Inflammatory macrophage (primary cell): ENCODE measurements at regions not wholly inside any gene's neighbourhood (a gene's known extent, or its start where the extent isn't known, plus 50 kb on each side); places are given as distances from the start of the nearest gene placed in this dataset.
"Not testable (repeated sequence)": the region's sequence is repeated elsewhere in the genome, so short reads cannot be mapped to it uniquely, and the experiment has no call there.

ENCODE experiments used
- DNase-seq, 2 donors: peaks; one replicate each; pipeline ENCODE4 v3.0.0-alpha.2; 2020 to 2022

DNA sequence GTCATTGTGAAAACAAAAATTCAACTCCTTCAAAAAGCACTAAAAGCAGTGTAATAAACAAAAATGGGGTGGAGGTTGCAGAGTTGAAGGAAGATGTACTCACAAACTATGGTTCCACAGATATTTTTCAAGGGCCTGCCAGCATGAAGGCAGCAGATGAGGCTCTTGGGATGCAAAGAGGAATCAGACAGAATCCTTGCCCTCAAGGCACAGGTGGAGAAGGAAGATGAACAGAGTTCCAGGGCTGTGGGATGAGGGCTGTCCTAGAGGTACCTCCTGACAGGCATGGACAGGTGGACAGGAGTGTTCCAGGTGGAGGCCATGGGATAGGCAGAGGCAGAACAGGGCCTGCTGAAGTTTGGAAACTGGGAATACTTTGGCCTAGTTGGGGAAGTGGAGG, 140.5 kb upstream of the ANKH start:
- no peak for DNase-seq

DNA sequence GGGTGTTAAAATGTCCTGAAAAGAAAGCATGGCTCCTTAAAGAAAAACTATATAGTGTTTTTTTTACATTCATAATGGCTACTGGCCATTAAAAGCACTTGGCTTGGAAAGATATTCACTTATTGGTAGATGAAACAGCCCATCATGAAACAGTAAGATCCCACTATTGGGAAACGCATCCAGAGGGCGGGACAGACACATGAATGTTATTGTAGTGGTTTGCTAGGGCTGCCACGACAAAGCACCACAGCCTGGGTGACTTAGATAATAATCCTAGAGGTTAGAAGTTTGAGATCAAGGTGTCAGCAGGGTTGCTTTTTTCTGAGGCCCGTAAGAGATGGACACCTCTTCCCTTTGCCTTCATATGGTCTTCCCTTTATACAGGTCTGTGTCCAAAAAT, 139.4 kb upstream of the ANKH start:
- DNase-seq = no peak

DNA sequence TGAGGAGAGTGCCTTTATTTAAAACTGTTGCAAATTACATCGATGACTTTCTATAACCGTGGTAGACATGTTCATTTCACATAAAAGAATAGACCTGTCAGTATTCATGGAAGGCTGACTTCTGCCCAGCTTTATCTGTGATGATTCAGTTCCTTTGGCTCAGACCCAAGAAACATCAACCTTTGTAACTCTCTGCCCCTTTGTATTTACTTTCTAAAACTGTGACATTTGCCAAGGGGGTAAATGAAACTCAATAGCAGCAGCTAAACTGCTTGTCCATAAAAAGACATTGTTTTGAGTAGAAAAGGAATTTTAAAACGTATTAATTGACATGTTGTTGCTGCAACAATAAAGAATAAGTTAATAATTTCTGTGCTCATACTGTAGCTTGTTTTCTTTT, 137.8 kb upstream of the ANKH start:
- no peak for DNase-seq

DNA sequence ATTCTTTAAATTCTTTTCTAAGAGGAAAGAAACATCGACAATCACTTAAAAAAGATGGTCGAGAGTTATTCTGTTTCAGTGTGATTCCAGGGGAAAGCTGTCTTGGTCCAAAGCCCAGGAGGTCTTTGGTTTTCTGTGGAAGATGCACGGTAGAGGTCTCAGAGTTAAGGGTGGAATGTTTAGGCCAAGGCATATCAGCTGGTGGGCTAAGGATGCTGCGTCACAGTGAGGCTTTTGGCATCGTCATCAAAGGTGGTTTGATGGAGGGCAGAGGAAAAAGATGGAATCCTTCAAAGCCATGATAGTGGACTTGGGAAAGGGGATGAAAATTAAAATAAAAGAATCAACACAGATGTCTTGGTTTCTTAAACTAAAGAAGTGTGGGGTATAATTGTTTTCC, 137.3 kb upstream of the ANKH start:
- DNase-seq = no peak

DNA sequence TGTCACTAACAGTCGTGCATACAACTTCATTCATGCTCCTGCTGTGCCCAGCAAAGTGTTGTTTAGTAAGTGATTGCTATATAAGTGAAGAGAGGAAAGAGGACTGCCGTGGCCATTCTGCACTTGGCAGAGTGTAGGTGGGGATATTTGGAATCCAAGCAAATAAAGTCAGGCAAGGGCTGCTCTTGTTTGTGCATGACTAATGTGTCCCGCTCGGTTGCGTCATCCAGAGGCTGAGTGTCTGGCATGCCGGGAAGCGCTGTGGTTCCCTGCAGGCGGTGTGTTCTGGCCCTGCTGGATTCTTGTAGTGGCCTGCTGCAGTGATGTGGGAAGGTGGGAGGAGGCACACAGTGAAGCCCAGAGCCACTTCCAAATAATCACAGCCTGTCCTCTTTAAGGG, 136.9 kb upstream of the ANKH start:
- DNase-seq = peak; percentile 50 to 71

DNA sequence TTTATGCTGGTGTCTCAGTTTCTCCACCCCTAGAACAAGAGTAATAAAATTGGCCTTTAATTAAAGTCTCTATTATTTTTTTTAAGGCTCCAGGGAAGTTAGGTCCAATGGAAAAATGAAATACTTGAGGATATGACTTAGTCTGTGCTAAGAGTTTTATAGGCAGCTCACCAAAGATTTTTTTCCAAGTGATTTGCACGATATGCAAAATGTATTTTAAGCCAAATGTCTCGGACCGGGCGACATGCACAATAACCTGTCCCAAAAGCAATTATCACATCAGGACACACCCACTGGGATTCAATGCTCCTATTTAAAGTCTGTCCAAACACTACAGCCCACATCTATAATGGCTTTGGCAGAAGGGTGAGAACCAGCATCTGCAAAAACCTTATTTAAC, 136.1 kb upstream of the ANKH start:
- DNase-seq = no peak

DNA sequence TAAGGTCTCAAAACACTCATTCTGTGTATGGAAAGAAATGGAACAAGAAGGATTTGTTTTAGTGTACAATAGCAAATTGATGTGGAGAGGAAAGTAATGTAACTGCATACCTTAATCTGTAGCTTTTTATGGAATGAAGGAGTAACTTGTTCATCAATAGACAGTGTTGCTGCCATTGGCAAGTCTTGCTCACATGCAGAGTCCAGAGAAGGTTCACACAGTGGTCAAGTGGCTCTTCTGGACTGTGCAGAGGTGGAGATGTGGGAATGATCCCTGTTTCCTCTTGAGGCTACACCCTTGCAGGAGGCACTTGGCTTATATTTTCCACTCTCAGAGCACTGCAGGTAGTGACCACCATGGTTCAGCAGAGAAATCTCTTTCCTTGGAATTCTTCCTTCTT, 132.9 kb upstream of the ANKH start:
- no peak for DNase-seq

DNA sequence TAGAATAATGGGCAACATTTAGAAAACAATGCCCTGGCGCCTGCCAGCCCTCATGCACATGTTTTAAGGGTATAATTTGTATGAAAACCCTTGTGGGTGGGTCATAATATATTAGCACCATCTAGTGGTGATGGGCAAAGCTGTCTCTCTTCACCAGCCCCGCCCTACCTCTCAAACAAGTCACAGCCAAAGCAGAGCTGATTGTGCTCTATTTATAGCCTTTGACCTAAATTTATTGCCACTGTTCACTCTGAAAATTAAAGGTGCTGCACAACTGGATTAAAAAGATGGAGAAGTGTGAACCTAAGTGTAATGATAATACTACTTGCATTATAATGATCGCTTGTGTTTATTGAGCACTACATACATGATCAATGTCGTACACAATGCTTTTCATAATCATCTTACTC, 131.9 kb upstream of the ANKH start:
- DNase-seq = peak; percentile 70 to 77

DNA sequence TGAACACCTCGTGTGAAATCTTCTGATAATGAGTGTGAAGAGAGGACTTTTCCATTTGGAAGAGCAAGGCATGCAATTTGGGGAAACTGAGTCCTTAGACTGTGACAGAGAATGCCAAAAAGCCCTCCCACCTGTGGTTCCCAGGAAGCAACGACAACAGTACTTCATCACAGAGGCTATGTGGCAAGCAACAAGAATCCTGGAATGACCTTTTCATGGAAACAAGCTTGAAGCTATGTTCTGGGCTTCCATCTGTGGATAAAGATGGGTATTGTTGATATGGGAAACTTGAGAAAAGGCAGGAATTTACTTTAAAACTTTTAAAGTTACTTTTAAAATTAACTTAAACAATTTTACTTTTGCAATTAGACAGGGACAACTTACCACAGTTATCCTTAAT, 131.2 kb upstream of the ANKH start:
- no peak for DNase-seq

DNA sequence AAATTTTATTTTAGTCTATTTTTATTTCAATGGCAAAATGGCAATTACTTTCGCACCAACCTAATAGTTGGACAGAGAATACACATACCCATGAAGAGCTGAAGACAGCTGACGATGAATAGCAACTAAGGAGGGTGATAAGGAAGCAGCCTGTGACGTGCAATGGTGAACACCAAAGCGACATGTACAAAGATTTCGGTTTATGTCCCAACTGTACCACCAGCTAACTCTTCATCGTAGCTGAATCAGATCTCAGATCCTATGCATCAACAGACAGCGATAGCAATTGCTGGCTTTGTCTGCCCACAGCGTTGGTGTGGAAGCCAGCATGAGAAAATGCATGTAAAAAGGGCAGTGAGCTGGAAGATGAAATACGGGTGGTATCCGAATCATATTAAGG, 130.6 kb upstream of the ANKH start:
- DNase-seq = peak in 1 of 2 donors; percentile 65

DNA sequence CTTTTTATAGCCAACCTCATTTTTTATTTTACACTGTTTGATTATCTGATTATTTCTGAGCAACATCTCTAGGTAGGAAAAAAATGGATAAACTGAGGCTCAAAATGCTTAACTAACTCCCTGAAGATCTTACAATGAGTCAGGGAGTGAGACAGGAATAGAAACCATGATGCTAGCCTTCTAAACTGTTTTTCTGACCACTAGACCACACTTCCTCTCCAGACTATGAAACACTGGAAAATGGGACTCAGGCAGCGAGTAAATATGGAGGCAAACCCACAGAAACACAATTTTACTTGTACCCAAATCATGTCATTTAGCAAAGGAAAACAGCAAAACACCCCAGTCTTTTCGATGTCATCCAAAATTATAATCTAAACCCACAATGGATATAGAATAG, 129.9 kb upstream of the ANKH start:
- DNase-seq = peak; percentile 50

DNA sequence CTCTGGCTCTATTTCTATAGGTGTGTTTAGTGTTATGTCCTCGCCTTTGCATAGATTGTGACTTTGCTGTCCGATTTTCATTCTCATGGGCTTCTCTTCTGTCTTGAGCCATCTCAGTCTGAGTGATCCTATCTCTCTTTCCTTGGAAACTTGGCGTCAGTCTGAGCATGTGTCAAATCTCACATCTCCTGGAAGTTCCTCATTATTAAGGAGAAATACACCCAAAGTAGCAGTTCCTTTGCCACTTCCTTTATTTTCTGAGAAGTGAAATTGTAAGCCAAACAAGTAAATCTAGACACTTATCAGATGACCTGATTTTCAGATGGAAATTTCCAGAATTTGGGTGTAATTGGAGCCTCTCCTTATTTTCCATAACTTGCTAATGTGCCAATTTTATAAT, 126.9 kb upstream of the ANKH start:
- DNase-seq = peak; percentile 75 to 88

DNA sequence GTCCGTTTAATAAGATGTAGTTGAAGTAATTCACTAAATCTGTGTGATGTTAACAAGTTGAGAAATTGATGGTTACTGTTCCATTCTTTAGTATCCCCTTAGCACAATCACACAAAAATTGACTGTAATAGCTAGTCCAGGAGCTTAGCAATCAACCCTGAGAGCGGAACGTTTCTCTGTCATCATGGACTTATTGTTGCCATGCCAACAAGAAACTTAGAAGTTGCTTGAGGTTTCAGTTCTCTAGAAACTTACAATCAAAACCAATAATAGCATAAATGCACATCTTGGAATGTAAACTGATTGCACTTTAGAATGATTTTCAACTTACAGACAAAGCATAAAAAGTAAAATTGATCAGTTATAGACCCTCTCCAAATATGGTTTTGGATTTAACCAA, 125.4 kb upstream of the ANKH start:
- DNase-seq = peak; percentile 80 to 85

DNA sequence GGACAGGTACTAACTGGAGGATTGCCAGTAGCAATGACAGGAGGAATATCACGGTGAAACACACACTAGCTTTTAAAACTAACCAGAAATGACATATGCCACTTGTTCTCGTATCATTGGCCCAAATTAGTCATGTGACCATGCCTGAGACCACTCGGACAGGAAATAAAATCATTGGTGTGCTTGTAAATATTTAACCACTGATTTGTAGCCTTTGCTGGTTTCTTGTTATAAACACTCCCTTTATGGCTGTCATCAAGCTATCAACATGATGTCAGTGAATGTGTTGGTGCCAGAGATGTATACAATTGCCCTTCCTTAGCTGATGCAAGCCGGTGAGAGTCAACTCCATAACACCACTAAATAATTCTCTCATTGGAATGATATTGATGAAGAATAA, 123.7 kb upstream of the ANKH start:
- no peak for DNase-seq

DNA sequence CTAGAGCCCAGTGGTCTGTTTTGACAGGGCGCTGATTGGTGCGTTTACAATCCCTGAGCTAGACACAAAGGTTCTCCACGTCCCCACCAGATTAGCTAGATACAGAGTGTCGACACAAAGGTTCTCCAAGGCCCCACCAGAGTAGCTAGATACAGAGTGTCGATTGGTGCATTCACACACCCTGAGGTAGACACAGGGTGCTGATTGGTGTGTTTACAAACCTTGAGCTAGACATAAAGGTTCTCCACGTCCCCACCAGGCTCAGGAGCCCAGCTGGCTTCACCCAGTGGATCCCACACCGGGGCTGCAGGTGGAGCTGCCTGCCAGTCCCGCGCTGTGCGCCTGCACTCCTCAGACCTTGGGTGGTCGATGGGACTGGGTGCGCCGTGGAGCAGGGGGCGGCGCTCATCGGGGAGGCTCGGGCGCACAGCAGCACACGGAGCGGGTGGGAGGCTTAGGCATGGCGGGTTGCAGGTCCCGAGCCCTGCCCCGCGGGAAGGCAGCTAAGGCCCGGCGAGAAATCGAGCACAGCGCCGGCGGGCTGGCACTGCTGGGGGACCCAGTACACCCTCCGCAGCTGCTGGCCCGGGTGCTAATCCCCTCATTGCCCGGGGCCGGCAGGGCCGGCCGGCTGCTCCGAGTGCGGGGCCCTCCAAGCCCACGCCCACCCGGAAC, 122.0 kb upstream of the ANKH start:
- not testable (repeated sequence) for DNase-seq

DNA sequence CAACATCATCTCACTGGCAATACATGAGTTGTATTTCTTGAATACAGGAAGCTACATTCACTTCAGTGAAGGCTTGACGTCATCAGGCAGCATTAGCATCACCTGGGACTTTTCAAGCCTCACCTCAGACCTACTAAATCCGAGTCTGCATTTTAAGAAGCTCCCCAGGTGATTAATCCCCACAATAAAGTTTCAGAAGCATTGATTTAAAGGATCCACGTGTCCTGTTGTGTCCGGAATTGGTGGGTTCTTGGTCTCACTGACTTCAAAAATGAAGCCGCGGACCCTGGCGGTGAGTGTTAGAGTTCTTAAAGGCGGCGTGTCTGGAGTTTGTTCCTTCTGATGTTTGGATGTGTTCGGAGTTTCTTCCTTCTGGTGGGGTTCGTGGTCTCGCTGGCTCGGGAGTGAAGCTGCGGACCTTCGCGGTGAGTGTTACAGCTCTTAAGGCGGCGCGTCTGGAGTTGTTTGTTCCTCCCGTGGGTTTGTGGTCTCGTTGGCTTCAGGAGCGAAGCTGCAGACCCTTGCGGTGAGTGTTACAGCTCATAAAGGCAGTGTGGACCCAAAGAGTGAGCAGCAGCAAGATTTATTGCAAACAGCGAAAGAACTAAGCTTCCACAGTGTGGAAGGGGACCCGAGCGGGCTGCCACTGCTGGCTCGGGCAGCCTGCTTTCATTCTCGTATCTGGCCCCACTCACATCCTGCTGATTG, 121.3 kb upstream of the ANKH start:
- peak in 1 of 2 donors; percentile 11 for DNase-seq

DNA sequence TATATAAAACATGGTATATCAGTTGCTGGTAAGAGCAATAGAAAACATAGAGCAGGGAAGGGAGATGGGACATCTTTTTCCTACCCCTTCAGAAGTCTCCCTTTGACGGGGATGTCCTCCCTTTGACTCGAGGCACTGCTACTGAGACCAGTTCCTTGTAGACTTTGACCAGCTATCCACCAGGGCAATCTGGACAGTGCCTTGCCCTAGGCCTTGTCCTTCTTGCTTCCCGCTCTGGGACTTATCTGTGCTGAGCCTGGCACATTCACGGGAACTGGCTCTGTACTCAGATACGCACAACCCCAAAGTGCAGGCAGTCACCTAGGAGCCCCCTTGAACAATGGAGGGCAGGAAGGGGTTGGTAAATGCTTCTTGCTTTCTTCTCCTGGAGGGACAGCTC, 116.6 kb upstream of the ANKH start:
- no peak for DNase-seq

DNA sequence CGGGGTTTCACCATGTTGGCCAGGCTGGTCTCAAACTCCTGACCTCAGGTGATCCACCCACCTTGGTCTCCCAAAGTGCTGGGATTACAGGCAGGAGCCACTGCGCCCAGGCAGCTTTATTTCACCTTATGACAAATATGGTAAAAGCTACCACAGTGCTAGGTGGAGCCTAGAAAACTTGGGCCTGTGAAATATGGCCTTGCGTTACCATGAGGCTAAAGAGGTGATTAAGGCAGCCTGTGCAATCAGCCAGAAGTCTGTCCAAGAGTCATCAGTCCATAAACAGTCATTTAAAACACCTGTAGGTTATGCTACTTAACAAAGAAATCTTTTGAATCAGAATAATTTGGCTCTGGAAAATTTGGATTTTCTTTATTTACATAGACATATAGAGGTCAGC, 114.8 kb upstream of the ANKH start:
- no peak for DNase-seq

DNA sequence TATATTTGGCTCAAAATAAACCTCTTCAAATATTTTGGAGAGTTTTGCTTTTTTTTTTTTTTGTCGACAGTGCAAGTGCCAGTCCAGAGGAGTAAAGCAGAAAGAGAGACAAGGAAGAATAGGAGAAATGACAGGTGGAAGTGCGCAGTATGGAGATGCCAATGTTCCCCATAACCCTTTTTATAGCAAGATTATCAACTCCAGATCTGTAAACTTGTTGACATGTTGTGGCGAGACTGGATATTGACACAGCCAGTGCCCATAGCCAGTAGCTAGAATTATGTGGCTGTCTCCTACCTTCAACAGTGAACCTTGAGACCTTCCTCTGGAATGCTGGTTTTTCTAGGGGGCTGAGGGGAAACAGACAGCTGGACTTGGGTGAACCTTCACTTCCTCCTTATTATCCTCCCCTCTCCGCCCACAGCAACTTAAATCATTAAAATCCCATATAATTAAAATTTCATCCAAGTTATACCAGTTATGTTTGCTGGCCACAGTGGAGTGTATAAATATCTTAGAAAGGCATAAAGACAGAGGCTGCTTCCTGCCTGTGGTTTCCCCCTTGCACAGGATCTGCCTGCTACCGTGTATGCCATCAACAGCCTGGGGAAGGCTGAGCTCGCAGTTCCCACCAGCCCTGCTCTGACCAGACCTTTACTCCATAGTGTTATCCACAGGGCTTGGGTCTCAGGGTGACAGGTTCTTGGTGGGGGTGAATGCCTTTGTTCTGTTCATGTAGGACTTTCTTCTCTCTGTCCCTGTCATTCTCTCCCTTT, 112.3 kb upstream of the ANKH start:
- no peak for DNase-seq

DNA sequence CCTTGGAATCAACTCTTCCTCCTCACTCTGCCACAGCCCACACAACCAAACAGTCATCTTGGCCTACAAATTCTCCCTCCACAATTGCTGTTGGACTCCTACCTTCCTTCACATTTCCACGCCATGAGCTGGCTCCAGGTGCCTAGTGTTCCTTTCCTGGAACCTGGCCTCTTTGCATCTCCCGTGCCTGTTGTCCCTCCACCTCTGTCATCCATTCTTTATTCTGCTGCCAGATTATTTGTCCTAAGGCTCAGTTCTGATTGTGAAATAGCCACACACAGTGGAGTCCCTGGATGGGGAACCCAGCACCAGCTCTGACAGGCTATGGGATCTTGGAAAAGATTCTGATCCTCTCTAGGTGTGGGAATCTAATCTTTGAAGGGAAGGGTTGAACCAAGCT, 109.1 kb upstream of the ANKH start:
- DNase-seq = no peak

DNA sequence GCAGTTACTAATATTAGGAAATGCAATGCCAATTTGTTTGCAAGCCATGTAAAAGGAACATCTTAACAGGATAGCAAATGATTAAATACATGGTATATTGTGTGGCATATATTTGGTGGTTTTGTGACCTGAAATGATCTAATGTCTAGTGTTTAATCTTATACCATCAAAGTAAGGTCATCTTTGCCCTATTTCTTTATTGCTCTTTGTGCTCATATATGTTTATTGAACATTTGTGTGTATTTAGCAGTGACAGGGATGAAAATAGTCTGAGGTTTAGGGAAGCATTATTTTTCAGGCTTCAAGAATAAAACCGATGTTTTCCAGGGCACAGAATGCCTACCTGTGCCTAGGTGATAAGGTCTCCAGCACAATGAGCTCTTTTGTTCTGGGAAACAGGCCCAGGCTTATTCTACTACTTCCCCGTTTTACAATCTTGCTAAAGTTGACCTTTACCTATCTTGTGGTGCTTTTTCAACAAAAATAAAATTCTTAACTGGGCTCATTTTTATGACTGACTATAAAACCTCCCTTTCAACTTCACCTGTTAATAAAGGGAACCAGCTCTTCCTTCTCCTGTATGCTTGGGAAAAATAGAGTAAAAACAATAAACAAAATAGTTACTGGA, 105.6 kb upstream of the ANKH start:
- no peak for DNase-seq

DNA sequence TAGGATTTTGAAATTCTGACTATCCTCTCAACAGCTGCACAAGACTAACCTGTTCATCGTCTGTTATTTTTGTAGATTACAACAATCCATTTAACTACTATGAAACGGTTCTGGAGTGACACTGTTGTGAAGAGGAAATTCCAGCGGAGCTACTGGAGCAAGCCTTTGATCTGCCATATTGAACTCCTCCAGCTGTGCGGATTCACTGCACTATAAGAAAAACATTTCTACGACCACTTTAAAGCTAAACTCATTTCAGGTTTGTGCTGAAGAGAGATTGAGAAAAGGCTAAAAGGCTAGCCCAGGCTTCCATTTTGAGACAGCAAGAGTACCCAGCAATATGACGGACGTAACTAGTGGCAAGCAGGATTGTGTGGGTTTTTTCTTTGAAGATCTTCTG, 104.9 kb upstream of the ANKH start:
- DNase-seq = no peak

DNA sequence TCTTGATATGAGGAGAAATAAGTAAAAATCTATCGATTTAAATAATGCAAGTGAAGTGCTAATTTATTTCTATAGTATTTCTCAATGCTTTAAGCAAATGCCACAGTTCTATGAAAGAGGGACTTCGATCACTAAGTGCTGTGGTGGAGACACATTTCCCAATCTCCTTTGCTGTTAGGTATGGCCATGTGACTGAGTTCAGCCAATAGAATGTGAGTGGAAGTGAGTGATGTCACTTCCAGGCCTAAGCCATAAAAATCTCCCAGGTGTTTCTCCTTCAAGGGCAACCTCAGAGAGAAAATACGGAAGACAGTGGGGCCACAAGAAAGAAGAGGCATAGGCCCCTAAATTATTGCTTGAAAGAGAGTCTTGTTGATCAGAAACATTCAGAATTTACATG, 100.3 kb upstream of the ANKH start:
- DNase-seq = no peak

DNA sequence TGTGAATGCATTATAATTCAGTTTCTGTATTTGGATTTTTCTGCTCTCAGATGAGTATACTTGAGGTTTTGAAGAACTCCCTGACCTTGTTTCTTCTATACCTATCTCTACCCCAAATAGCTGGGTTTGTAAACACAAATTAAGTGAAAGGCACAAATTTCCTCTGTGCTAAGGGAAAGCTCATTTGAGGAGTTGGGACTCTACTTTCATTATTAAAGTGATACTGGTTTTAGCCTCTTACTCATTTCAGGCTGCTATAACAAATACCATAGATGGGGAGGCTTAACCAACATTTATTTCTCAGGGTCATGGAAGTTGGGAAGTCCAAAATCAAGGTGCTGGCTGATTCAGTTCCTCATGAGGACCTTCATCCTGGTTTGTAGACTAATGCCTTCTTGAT, 97.2 kb upstream of the ANKH start:
- DNase-seq = no peak
